NB4 (cell line): ENCODE measurements at regions not wholly inside any gene's neighbourhood (a gene's known extent, or its start where the extent isn't known, plus 50 kb on each side); places are given as distances from the start of the nearest gene placed in this dataset.

Experiments
- DNase-seq: peaks from one replicate; pipeline ENCODE4 v3.0.0; 2010; ENCODE audit warnings: low read depth
- H3K4me3 ChIP-seq: one replicate; pipeline ENCODE4 v1.5.1; 2011; ENCODE audit warnings: mild to moderate bottlenecking, low read depth, low read length, moderate library complexity
- MAX ChIP-seq: IDR thresholded peaks from 2 replicates; pipeline ENCODE4 v1.6.1; 2011; ENCODE audit warnings: low read depth, low read length
- MYC ChIP-seq: IDR thresholded peaks from 2 replicates; pipeline ENCODE4 v1.6.1; 2011; ENCODE audit warnings: low read depth, low read length
- POLR2A ChIP-seq: IDR thresholded peaks from 2 replicates; pipeline ENCODE4 v1.6.1; 2011; ENCODE audit warnings: mild to moderate bottlenecking; ENCODE audit not compliant: insufficient read length; ENCODE audit errors: extremely low read depth
- TF ChIP-seq, protein P1 (sequence below): IDR thresholded peaks from one replicate; pipeline ENCODE4 v1.5.1; 2012; ENCODE audit warnings: low read depth, low read length

- no peak overlapping the region for H3K4me3 ChIP-seq
- TF ChIP-seq MAX, result no peak
- TF ChIP-seq MYC, result no peak
- TF ChIP-seq POLR2A, result no peak
- TF ChIP-seq, protein P1, sequence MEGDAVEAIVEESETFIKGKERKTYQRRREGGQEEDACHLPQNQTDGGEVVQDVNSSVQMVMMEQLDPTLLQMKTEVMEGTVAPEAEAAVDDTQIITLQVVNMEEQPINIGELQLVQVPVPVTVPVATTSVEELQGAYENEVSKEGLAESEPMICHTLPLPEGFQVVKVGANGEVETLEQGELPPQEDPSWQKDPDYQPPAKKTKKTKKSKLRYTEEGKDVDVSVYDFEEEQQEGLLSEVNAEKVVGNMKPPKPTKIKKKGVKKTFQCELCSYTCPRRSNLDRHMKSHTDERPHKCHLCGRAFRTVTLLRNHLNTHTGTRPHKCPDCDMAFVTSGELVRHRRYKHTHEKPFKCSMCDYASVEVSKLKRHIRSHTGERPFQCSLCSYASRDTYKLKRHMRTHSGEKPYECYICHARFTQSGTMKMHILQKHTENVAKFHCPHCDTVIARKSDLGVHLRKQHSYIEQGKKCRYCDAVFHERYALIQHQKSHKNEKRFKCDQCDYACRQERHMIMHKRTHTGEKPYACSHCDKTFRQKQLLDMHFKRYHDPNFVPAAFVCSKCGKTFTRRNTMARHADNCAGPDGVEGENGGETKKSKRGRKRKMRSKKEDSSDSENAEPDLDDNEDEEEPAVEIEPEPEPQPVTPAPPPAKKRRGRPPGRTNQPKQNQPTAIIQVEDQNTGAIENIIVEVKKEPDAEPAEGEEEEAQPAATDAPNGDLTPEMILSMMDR, result no peak
- DNase-seq, result no peak
These were observed 410.8 kb upstream of the FANCL start for GRCh38 chr2:58651930-58652329.

- TF ChIP-seq, protein P1, result no peak
- TF ChIP-seq MAX (no peak), POLR2A (no peak), MYC (no peak)
- H3K4me3 ChIP-seq, result no peak overlapping the region
- DNase-seq, result no peak
These were observed 409.7 kb upstream of the FANCL start for GRCh38 chr2:58650781-58651180.

DNA sequence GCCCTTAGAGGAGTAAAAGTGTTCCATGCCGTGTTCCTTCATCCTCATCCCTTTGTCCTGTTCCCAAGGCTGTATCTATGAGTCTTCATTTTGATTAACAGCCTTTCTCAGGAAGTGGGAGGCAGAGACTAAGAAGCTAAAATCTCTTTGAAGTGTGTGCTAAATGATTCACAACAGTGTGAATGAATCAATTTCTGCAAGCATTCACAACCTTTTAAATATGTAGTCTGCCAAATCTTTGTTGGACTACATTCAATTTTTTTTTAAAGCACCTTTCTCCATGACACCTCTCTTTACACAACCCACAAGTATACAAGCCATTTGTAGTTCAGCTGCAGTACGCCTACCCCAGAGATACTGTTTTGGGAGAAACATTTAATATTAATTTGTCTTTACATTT, 408.6 kb upstream of the FANCL start:
- no peak for DNase-seq
- TF ChIP-seq POLR2A, result no peak
- TF ChIP-seq MAX, result no peak
- TF ChIP-seq, protein P1, result no peak
- no peak for TF ChIP-seq MYC
- no peak overlapping the region for H3K4me3 ChIP-seq

GRCh38 chr2:58645017-58645416, 403.9 kb upstream of the FANCL start:
- no peak for TF ChIP-seq MYC
- TF ChIP-seq MAX, result no peak
- no peak for TF ChIP-seq POLR2A
- TF ChIP-seq, protein P1, result no peak
- DNase-seq, result no peak
- H3K4me3 ChIP-seq, result no peak overlapping the region

GRCh38 chr2:58644451-58644850, 403.3 kb upstream of the FANCL start:
- TF ChIP-seq MYC (no peak), POLR2A (no peak), MAX (no peak)
- TF ChIP-seq, protein P1, result no peak

DNA sequence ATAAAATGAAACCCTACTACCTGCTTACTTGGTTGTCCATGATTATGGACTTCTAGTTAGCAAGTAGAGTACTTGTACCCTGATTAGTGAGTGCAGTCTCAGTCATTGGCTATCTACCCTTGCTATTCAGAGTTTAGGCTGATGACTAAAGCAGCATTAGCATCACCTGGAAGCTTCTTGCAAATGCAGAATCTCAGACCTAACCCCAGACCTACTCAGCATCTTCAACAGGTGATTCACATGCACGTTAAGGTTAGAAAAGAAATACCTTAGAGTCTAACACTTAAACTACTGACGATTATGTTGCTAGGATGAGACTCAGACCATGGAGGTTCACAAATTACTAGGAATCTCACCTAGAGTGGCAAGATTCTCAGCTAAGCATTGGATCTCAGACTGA, 399.9 kb upstream of the FANCL start:
- TF ChIP-seq MYC (no peak), POLR2A (no peak), MAX (no peak)
- TF ChIP-seq, protein P1, result no peak
- no peak overlapping the region for H3K4me3 ChIP-seq
- DNase-seq, result no peak

More at GRCh38 chr2:58644451-58644850, 403.3 kb upstream of the FANCL start:
- DNase-seq, result no peak
- no peak overlapping the region for H3K4me3 ChIP-seq
